T-cell (primary cell): ENCODE measurements at regions not wholly inside any gene's neighbourhood (a gene's known extent, or its start where the extent isn't known, plus 50 kb on each side); places are given as distances from the start of the nearest gene placed in this dataset.
A peak's percentile ranks its signal among the peaks of the same experiment; 100 is the strongest.

ENCODE experiments used
- ATAC-seq, 4 experiments: fragments of 200-7000 bp in 3 of 4; fragments of 150-1000 bp in 1 of 4; cut with Tn5 transposase; replicated peaks in 1 of 4; 1 replicate in 3 of 4; 2 replicates in 1 of 4; pipeline ENCODE4 v1.10.0; 2021; ENCODE audit warnings: moderate library complexity in 3 of 4, mild to moderate bottlenecking in 2 of 4, moderate number of reproducible peaks in 1 of 4
- CTCF ChIA-PET, 2 donors: fragments of 300-600 bp; sonication (Branson Sonifier 250); formaldehyde crosslinking; loops; one replicate each; lab custom pipeline; 2022; ENCODE audit warnings: antibody characterized with exemption in 2 of 2; lab: Charles Lee
- POLR2A ChIA-PET, 2 donors: fragments of 300-600 bp; sonication (Branson Sonifier 250); formaldehyde crosslinking; loops; one replicate each; lab custom pipeline; 2022; ENCODE audit warnings: antibody characterized with exemption in 2 of 2; lab: Charles Lee
- DNase-seq, 35 experiments: peaks; one replicate each; pipeline versions ENCODE4 v3.0.0 to v3.0.0-alpha.2; 2013 to 2023
- H3K27ac ChIP-seq: one replicate; pipeline ENCODE4 v1.5.1; 2013; ENCODE audit warnings: low read length
- H3K27me3 ChIP-seq, 2 experiments: replicated peaks in 1 of 2; 1 replicate in 1 of 2; 2 replicates in 1 of 2; pipeline versions ENCODE4 v1.6.1 to v1.7.0; 2013; ENCODE audit warnings: low read length in 1 of 2, mixed read lengths in 1 of 2; ENCODE audit not compliant: control insufficient read depth in 2 of 2, insufficient read depth in 2 of 2; ENCODE audit errors: extremely low read depth in 1 of 2
- H3K36me3 ChIP-seq, 2 donors: 1 replicate in 1 of 2; 2 replicates in 1 of 2; pipeline versions ENCODE4 v1.6.1 to v1.7.0; 2013; ENCODE audit warnings: low read length in 1 of 2; ENCODE audit not compliant: control insufficient read depth in 2 of 2, insufficient read depth in 1 of 2; ENCODE audit errors: extremely low read depth in 1 of 2
- H3K4me1 ChIP-seq, 2 experiments: 1 replicate in 1 of 2; 2 replicates in 1 of 2; pipeline versions ENCODE4 v1.6.1 to v1.7.0; 2013; ENCODE audit warnings: low read length in 2 of 2, mixed read lengths in 1 of 2; ENCODE audit not compliant: insufficient read depth in 2 of 2, control insufficient read depth in 1 of 2; ENCODE audit errors: extremely low read depth in 1 of 2
- H3K4me3 ChIP-seq, 2 donors: 1 replicate in 1 of 2; 2 replicates in 1 of 2; pipeline versions ENCODE4 v1.5.1 to v1.7.0; 2013; ENCODE audit warnings: mild to moderate bottlenecking in 2 of 2, low read length in 1 of 2, moderate library complexity in 1 of 2; ENCODE audit not compliant: control insufficient read depth in 1 of 2; ENCODE audit errors: extremely low read depth in 1 of 2
- H3K9me3 ChIP-seq: 2 replicates; pipeline ENCODE4 v1.7.0; 2013
- H3K27ac Mint-ChIP-seq, 2 donors: one replicate each; pipeline ENCODE4 v1.8.0; 2020 to 2021; ENCODE audit warnings: mild to moderate bottlenecking in 2 of 2, mixed read lengths in 2 of 2
- H3K27me3 Mint-ChIP-seq, 2 donors: one replicate each; pipeline ENCODE4 v1.8.0; 2021 to 2022; ENCODE audit warnings: mixed read lengths in 2 of 2
- H3K36me3 Mint-ChIP-seq: one replicate; pipeline ENCODE4 v1.8.0; 2021; ENCODE audit warnings: mixed read lengths
- H3K4me1 Mint-ChIP-seq, 3 donors: one replicate each; pipeline ENCODE4 v1.8.0; 2020 to 2022; ENCODE audit warnings: mixed read lengths in 3 of 3, mild to moderate bottlenecking in 1 of 3
- H3K4me3 Mint-ChIP-seq, 3 donors: one replicate each; pipeline ENCODE4 v1.8.0; 2020 to 2022; ENCODE audit warnings: mild to moderate bottlenecking in 3 of 3, mixed read lengths in 3 of 3, moderate library complexity in 3 of 3
- H3K9me3 Mint-ChIP-seq, 3 donors: one replicate each; pipeline ENCODE4 v1.8.0; 2020 to 2022; ENCODE audit warnings: mixed read lengths in 3 of 3
- WGBS: methylation state at CpG from one replicate; pipeline ENCODE4 v1.1.5; 2013; ENCODE audit warnings: missing lambda C conversion rate; ENCODE audit not compliant: insufficient coverage; 5-methylcytosine and 5-hydroxymethylcytosine counted together

DNA sequence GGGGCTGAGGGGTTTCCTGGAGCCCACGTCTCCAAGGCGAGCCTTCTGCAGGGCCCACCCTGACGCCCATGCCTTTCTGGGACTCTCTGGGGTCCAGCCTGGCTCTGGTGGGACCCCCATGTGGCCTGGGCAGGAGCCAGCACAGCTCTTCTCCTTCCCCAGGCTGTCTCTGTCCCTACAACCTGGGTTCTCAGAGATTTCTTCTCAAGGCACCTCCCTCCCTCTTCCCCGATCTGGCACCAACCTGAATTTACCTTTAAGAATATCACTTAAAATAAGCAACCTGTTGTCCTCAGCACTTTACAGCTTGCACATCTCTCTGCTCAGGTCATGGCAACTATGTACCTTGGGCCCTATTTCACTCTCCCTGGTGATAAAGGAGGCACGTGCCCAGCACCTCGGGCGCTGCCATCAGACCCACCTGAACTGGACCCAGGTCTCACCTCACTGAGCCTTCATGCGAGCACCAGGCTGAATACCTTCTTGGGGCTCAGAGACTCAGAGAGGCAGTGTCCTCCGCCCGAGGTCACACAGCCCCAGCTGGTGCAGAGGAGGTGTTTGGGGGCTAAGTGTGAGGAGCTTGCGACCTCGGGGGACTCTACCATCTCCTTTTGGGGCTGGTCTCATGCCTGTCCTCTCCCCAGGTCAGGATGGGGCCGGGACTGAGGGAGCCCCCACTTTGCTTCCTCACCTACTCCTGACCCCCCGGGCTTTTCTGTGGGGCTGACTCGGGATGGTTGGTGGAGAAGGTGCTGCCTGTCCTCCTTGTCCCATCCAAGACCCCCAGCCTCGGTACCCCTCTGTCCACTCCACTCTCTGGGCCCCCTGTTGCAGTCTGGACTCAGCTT lies 217.7 kb downstream of the C9orf50 start:
- H3K36me3 Mint-ChIP-seq, result no peaks in the 10 kb centered on the region
- H3K4me1 Mint-ChIP-seq, result peaks cover 4 to 10% (median 5%) of the 10 kb centered on the region in 3 donors
- WGBS, result 82% methylated on average over 11 of the region's 16 CpGs
- H3K27me3 ChIP-seq, result peaks cover 0 to 18% of the 10 kb centered on the region in 2 experiments
- no peaks in the 10 kb centered on the region for H3K27me3 Mint-ChIP-seq
- ChIA-PET CTCF (no interaction called here), POLR2A (no interaction called here)
- H3K4me3 ChIP-seq, result no peak overlapping the region
- DNase-seq (no peak), ATAC-seq (no peak)
- no peaks in the 10 kb centered on the region for H3K9me3 ChIP-seq
- peaks cover 4 to 7% of the 10 kb centered on the region in 2 experiments for H3K4me1 ChIP-seq
- no peak overlapping the region for H3K4me3 Mint-ChIP-seq
- H3K36me3 ChIP-seq, result no peaks in the 10 kb centered on the region
- no peak overlapping the region for H3K27ac ChIP-seq
- H3K27ac Mint-ChIP-seq, result peak overlapping the region in 1 of 2 donors; percentile 52
- H3K9me3 Mint-ChIP-seq, result no peaks in the 10 kb centered on the region

DNA sequence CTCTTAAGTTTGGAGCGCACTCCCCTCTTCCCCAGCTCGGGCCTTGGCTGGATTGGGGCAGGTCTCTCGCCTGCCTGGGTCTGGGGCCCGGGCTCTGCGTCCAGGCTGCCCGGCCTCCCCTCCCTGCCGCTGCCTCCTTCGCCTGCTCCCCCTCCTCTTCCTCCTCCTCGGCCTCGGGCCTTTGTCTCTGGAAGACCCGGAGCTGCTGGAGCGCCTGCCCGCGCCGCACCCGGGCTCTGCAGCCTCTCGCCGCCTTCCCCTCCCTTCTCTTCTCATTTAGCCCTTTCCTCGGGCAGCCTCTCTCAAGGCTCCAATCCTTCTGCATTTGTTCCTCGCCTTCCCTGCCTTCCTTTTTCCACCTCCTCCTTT lies 218.5 kb downstream of the C9orf50 start:
- no peaks in the 10 kb centered on the region for H3K36me3 ChIP-seq
- ATAC-seq (no peak), DNase-seq (no peak)
- Mint-ChIP-seq H3K4me3 (no peak overlapping the region), H3K4me1 (peaks cover 4 to 10% (median 5%) of the 10 kb centered on the region in 3 donors), H3K9me3 (no peaks in the 10 kb centered on the region), H3K27ac (no peak overlapping the region), H3K36me3 (no peaks in the 10 kb centered on the region), H3K27me3 (no peaks in the 10 kb centered on the region)
- H3K27ac ChIP-seq, result no peak overlapping the region
- no peak overlapping the region for H3K4me3 ChIP-seq
- H3K27me3 ChIP-seq, result peaks cover 0 to 19% of the 10 kb centered on the region in 2 experiments
- WGBS, result 67% methylated on average over 15 of the region's 20 CpGs
- H3K4me1 ChIP-seq, result peaks cover 4 to 7% of the 10 kb centered on the region in 2 experiments
- ChIA-PET POLR2A (no interaction called here), CTCF (no interaction called here)
- no peaks in the 10 kb centered on the region for H3K9me3 ChIP-seq

GRCh38 chr9:129401623-129402370 lies 219.1 kb downstream of the C9orf50 start:
- POLR2A ChIA-PET, result no interaction called here
- 59% methylated on average over 3 of the region's 6 CpGs for WGBS
- no peaks in the 10 kb centered on the region for H3K9me3 Mint-ChIP-seq
- no peaks in the 10 kb centered on the region for H3K9me3 ChIP-seq
- no peaks in the 10 kb centered on the region for H3K36me3 ChIP-seq
- H3K4me1 Mint-ChIP-seq, result peaks cover 4 to 10% (median 5%) of the 10 kb centered on the region in 3 donors
- H3K36me3 Mint-ChIP-seq, result no peaks in the 10 kb centered on the region
- H3K27ac Mint-ChIP-seq, result no peak overlapping the region
- H3K27me3 Mint-ChIP-seq, result no peaks in the 10 kb centered on the region
- H3K4me1 ChIP-seq, result peaks cover 4 to 7% of the 10 kb centered on the region in 2 experiments
- H3K4me3 ChIP-seq, result no peak overlapping the region
- no peak overlapping the region for H3K4me3 Mint-ChIP-seq
- ATAC-seq (peak in 1 of 4 experiments; percentile 24), DNase-seq (no peak)
- H3K27ac ChIP-seq, result no peak overlapping the region
- peaks cover 0 to 19% of the 10 kb centered on the region in 2 experiments for H3K27me3 ChIP-seq
- CTCF ChIA-PET, result no interaction called here

DNA sequence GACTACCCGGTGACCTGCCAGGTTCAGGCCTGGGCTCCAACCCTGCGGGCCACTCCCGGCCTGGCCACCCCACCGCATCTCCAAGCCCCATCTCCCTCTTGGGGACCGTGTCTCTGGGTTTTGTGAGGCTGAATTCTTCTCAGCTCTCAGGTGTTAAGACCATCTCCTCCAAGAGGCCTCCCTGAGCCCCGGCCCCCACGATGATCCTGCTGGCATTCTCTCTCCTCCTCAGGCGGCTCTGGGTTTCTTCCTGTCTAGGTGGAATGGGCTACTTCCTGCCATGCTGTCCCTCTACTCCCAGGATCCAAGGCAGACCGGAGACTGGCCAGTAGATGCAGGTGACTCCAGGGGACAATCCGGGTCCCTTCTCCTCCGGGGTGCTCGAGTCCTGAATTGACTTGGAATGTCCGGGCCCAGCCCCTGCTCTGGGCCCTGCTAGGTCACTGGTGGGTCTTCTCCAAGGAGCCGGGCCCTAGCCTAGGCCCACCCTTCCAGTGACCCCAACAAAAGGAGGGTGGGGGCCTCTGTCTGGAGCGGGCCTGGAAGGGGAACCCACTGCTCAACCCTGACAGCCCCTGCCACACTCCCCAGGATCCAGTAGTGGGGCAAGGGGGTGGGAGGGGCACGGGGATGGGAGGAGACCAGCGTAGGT lies 219.8 kb downstream of the C9orf50 start:
- no peaks in the 10 kb centered on the region for H3K9me3 ChIP-seq
- H3K4me1 ChIP-seq, result peaks cover 4 to 7% of the 10 kb centered on the region in 2 experiments
- H3K36me3 ChIP-seq, result no peaks in the 10 kb centered on the region
- ChIA-PET CTCF (no interaction called here), POLR2A (no interaction called here)
- H3K27me3 ChIP-seq, result peaks cover 0 to 16% of the 10 kb centered on the region in 2 experiments
- no peak for ATAC-seq
- H3K27me3 Mint-ChIP-seq, result no peaks in the 10 kb centered on the region
- no peak overlapping the region for H3K4me3 ChIP-seq
- no peak overlapping the region for H3K27ac ChIP-seq
- no peak overlapping the region for H3K27ac Mint-ChIP-seq
- no peak overlapping the region for H3K4me3 Mint-ChIP-seq
- no peaks in the 10 kb centered on the region for H3K9me3 Mint-ChIP-seq
- DNase-seq, result no peak
- 84% methylated on average over 7 of the region's 17 CpGs for WGBS
- H3K36me3 Mint-ChIP-seq, result no peaks in the 10 kb centered on the region
- H3K4me1 Mint-ChIP-seq, result peaks cover 2 to 4% (median 3%) of the 10 kb centered on the region in 3 donors

DNA sequence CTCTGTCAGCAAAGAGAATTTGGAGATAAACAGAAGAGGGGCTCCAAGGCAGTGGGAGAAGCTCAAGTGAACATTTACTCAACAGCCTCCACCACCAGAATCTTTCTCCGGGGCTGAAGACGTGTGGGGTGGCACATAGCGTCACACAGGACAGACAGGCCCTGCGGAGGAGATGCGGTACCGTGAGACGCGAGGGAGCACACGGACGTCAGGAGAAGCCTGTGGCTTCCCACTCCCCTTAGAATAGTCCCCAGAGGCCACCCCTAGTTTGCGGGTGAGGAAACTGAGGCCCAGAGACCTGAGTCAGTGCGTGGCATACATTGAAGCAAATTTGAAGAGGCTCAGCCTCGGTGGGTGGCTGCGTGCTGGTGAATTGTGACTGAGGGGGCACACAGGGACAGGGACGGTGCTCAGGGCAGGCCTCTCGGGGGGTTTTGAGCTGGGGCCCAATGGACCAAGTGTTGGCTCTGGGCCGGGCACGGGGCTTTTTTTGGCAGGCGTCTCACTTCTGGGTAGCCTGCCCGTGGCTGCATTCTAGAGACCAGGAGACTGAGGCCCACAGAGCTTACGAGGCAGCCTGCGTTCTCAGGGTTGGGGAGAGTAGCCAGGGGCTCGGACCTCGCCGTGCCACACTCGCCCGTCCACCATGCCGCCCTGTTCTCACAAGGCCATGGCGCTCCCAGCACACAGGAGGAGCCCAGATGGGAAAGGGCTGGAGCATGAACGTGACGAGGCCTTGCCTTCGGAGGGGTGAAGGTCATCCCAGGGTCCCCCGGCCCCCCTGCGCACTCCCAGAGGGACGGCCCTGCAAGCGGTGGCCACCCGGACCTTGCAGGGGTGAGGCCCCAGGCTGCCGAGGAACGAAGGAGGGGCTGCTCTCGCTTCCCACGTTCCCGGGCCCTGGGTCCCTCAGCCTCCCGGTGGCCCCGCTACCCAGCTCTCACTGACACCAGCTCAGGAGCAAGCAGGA lies 220.6 kb downstream of the C9orf50 start:
- 87% methylated on average over 36 of the region's 44 CpGs for WGBS

More for the DNA sequence above, 220.6 kb downstream of the C9orf50 start:
- no peaks in the 10 kb centered on the region for H3K9me3 ChIP-seq
- ATAC-seq (no peak), DNase-seq (no peak)
- no peaks in the 10 kb centered on the region for H3K36me3 ChIP-seq
- POLR2A ChIA-PET, result no interaction called here
- Mint-ChIP-seq H3K4me1 (peaks cover 0 to 4% (median 2%) of the 10 kb centered on the region in 3 donors), H3K9me3 (no peaks in the 10 kb centered on the region), H3K4me3 (no peak overlapping the region), H3K27ac (peak overlapping the region in 1 of 2 donors; percentile 24), H3K27me3 (no peaks in the 10 kb centered on the region), H3K36me3 (no peaks in the 10 kb centered on the region)
- no peak overlapping the region for H3K27ac ChIP-seq
- peaks cover 4 to 7% of the 10 kb centered on the region in 2 experiments for H3K4me1 ChIP-seq
- CTCF ChIA-PET, result no interaction called here
- peaks cover 0 to 9% of the 10 kb centered on the region in 2 experiments for H3K27me3 ChIP-seq
- no peak overlapping the region for H3K4me3 ChIP-seq
